ENCODE measurements at regions not wholly inside any gene's neighbourhood (a gene's known extent, or its start where the extent isn't known, plus 50 kb on each side); places are given as distances from the start of the nearest gene placed in this dataset.

DNA sequence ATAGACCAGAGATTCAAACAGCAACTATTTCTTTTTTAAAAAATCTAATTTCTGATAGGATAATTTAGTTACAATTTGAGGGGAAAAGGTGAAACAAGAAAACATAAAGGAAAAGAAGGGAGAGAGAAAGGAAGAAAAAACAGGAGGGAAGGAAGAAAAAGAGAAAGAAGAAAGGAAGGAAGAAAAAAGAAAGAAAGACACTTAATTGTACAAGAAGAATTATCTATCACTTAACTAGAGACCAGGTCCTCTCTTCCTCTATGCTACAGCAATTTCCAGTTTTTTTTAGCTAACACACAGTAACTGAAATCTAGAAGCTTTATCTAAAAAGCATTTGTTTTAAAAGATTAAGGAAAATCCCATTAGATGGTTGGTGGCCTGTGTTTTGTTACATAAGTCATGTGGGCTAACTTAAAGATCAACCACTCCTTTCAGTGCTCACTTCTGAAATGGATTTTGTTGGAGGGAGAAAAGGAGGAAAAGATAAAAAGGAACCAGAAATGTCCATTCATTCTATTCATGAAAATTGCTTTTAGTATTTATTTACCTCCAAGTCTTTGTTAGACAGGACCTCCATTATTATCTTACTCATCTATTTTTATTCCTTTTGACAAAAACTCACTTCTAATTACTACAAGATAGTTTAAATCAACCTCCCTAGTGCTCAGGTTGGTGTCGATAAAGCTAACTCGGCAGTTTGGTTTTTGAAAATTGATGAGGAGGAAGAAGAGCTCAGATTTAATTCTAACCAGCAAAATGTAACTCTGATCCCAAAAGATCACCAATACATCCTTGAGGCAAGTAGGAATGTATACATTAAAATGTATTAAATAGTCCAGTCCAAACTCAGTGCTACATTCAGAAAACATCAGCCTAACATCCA is 251.5 kb upstream of the FN1 start:
- DNase-seq (ENCODE audit: low spot score) = no peak

DNA sequence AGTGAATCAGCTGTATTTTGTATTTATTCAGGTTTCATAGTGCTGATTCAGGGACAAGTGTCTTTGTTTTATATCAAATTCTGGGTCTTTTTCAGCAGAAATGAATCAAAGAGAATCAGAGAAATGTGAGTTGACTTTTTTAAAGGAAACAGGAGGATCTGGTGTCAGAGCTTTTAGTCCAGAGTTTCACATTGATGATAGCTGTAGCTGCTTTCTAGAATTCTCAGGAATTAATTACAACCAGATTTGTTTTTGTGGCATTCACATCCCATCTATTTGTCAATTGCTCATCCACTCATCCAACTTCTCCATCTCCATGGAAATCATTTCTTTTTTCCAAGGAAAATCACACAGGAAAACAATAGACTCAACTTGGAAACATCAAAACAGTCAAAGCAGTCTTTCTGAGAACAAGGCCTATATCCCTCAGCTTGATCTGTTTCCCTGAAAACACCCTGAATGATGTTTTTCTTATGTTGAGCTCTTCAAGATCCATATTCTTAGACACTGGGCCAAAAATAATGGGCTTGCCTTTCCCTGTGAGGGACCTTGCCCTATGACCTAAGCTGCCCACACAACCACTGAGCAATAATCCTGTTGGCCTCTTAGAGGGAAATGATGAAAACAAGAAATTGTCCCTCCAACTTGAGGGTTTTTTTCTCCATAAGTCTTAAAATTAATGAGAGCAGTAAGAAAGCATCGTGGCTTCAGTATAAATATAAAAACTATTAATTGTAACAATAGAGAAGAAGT is 249.5 kb upstream of the FN1 start:
- no peak for DNase-seq (ENCODE audit: low spot score)

GRCh38 chr2:215684448-215685237 is 248.8 kb upstream of the FN1 start:
- DNase-seq (ENCODE audit: low spot score) = peak; percentile 52

GRCh38 chr2:215683295-215683694 is 247.4 kb upstream of the FN1 start:
- DNase-seq (ENCODE audit: low spot score) = no peak

DNA sequence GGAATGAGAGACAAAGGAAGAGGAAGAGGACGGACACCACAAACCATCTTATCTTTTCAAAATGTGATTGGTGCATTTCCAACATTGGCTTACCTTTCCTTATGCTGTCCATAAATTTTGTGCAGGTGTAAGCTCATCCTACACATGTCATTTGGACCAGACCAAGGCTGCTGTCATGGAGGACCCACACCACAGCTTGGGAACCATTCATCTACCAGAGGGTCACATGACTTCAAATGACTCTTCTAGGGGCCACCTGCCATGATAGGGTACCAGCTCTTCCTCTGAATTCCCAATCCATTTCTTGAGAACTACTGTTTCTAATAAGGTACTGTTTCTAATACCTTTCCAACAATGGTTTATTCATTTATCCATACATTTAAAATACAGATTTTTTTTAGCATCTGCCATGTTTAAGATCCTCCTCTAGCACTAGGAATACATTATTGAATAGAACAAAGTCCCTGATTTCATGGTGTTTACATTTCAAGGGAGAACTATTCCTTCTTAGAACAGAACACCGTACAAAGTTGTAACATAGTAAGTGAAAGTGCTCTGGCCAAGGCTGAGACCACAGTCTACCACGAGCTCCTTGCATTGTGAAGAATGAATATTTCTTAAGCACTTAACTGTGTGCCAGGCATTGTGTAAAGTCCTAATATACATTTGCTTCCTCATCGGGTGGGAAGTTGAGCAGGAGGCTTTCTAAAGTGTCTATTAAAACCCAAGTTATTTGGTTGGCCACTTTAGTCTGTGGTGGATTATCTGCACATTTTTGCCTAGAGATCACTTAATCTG is 246.1 kb upstream of the FN1 start:
- no peak for DNase-seq (ENCODE audit: low spot score)

GRCh38 chr2:215680605-215681598 is 245.0 kb upstream of the FN1 start:
- peak; percentile 71 for DNase-seq (ENCODE audit: low spot score)

GRCh38 chr2:215678094-215678493 is 242.2 kb upstream of the FN1 start:
- no peak for DNase-seq (ENCODE audit: low spot score)

- DNase-seq (ENCODE audit: low spot score) = no peak
Measured at GRCh38 chr2:215677481-215677880, 241.6 kb upstream of the FN1 start.

- DNase-seq (ENCODE audit: low spot score) = no peak
Measured at GRCh38 chr2:215672406-215672805, 236.5 kb upstream of the FN1 start.

- no peak for DNase-seq (ENCODE audit: low spot score)
Measured at GRCh38 chr2:215671691-215672090, 235.8 kb upstream of the FN1 start.

DNA sequence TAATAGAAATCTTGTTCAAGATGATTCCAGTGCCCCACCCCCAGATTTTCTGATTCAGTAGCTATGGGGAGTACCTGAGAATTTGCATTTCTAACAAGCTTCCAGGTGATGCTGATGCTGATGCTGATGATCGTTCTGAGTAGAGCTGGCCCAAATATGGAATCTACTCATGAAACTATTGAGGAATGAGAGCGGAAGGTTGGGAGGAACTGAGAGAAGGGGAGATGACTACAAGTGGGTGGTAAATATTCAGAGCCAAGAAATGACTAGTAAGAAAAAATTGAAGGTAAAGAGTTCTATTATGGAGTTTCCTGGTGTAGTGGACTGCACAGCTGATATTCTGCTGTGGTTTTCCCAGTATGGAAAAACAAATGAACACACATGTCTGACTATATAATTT is 235.4 kb upstream of the FN1 start:
- no peak for DNase-seq (ENCODE audit: low spot score)

GRCh38 chr2:215670396-215670795 is 234.5 kb upstream of the FN1 start:
- DNase-seq (ENCODE audit: low spot score) = no peak

DNA sequence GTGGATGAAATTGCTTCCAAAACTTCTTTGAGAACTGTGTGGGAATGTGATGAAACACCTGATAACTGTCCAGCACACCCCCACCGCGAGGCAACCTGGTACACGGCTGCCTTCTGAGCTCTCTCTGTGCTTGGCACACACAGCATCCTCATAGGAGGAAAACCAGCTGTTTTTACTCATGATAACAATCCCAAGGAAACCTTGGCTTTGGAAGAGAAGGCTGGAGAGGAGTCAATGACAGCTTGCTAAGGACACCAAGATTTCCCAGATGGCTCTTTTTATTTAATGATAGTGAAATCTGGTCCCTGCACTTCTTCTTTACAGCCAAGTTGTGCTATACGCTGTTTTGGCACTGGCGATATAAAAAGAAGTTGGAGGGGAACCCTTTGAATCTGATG is 232.5 kb upstream of the FN1 start:
- no peak for DNase-seq (ENCODE audit: low spot score)

- DNase-seq (ENCODE audit: low spot score) = no peak
Measured at GRCh38 chr2:215667585-215668377, 231.9 kb upstream of the FN1 start.

- DNase-seq (ENCODE audit: low spot score) = peak; percentile 81
Measured at GRCh38 chr2:215664847-215665525, 229.1 kb upstream of the FN1 start.

DNA sequence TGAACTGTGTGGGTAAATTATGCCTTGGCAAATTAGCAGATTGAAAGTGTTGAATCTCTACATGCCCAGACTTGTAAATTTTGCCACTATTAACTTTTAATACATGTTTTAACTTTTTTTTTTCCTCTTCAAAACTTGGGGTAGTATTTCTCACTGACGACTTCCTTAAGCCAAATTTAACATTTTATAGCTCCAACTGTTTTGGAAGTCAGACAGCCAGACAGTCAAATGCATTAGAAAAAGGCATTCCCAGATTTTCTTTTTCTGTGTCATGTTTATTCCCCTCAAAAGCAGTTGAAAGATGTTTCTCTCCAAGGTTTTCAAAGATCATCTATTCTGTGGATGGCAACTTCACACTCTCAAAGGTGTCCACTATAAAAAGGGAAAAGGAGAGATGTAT is 226.8 kb upstream of the FN1 start:
- DNase-seq (ENCODE audit: low spot score) = no peak

GRCh38 chr2:215660687-215661086 is 224.8 kb upstream of the FN1 start:
- peak; percentile 74 for DNase-seq (ENCODE audit: low spot score)

DNA sequence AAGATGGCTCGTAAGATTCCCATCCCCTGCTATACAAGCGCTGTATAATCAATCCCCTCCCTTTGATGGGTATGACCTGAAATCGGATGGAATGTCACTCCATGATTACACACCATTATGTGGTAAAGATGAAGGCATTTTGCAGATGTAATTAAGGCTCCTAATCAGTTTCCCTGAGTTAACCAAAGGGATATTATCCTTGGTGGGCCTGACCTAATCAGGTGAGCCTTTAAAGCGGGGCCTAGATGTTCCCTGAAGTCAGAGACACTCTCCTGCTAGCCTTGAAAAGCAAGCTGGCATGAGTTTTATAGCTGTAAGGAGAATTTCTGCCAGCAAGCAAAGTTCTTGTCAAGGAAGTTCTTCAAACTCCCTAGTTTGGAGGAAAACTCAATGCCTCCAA is 223.8 kb upstream of the FN1 start:
- DNase-seq (ENCODE audit: low spot score) = no peak
